ENCODE measurements at regions not wholly inside any gene's neighbourhood (a gene's known extent, or its start where the extent isn't known, plus 50 kb on each side); places are given as distances from the start of the nearest gene placed in this dataset.

DNA sequence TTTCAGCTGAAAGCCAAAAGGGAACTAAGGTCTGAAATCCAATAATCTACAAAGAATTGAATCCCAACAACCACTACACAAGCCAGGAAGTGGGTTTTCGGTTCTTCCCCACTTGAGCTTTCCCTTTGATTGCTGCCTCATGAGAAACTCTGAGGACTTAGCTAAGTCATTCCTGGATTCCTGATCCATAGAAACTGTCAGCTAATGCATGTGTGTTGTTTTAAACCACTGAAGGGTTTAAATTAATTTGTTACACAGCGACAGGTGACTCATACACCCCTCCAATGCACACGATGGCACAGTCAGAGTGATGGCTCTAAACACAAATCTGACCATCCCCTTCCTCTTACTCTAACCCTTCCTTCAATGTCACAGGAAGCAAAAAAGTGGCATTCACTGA lies 282.9 kb downstream of the RAB28 start:
- TF ChIP-seq CTCF (IDR thresholded peaks at IDR 0.05) (no peak), POLR2A (IDR thresholded peaks at IDR 0.05) (no peak)
